ENCODE measurements at regions not wholly inside any gene's neighbourhood (a gene's known extent, or its start where the extent isn't known, plus 50 kb on each side); places are given as distances from the start of the nearest gene placed in this dataset.
A peak's percentile ranks its signal among the peaks of the same experiment; 100 is the strongest.

- Histone ChIP-seq H3K4me3 (ENCODE audit: low read length) (no peak overlapping the region), H3K36me3 (ENCODE audit: control insufficient read depth, insufficient read depth, low read length) (no peaks in the 10 kb centered on the region), H3K4me1 (ENCODE audit: control insufficient read depth, insufficient read depth, low read length) (no peaks in the 10 kb centered on the region), H3K9me3 (ENCODE audit: control insufficient read depth, low read length) (no peaks in the 10 kb centered on the region), H3K27ac (ENCODE audit: low read depth, low read length) (no peak overlapping the region), H3K27me3 (ENCODE audit: control insufficient read depth, insufficient read depth, low read length, poor library complexity, severe bottlenecking) (peaks cover 24% of the 10 kb centered on the region), H3K9ac (ENCODE audit: extremely low read depth, low read length, poor library complexity, severe bottlenecking) (no peak overlapping the region)
- no peak overlapping the region for H3K27ac Mint-ChIP-seq
- no peak for DNase-seq
- H3K4me1 Mint-ChIP-seq = no peaks in the 10 kb centered on the region
- no peaks in the 10 kb centered on the region for H3K36me3 Mint-ChIP-seq (ENCODE audit: low read depth)
- peaks cover 51% of the 10 kb centered on the region for H3K27me3 Mint-ChIP-seq (ENCODE audit: insufficient read depth)
- WGBS, 2 experiments (ENCODE audit: insufficient coverage in 1 of 2, insufficient read length in 1 of 2) = 67 to 84% methylated on average over 2 of the region's 2 CpGs
- no peak overlapping the region for H3K4me3 Mint-ChIP-seq
- TF ChIP-seq CTCF (conservative IDR thresholded peaks at IDR 0.05) = no peak
- peaks cover 2% of the 10 kb centered on the region for H3K9me3 Mint-ChIP-seq
These were observed 69.1 kb downstream of the GCC1 start for GRCh38 chr7:127516320-127516719.

DNA sequence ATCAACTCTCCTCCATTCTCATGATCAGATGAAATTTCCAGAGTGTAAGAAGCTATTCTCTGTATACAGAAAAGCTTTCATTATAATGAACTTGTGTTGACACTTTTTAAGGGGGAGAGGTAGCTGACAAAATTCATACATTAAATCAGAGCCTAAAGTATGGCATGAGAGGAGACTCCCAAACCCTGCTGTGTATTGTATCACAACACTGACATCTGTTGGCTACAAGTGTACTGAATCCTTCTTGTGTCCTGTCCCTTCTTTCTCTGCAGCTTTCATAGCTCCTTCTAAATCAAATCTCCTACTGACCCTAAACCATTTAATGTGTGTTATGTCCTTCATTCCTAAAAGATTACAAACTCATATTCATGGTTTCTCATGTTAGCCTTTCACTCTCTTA, 70.9 kb downstream of the GCC1 start:
- Mint-ChIP-seq H3K4me1 (no peaks in the 10 kb centered on the region), H3K27ac (no peak overlapping the region), H3K27me3 (ENCODE audit: insufficient read depth) (peaks cover 58% of the 10 kb centered on the region), H3K9me3 (no peaks in the 10 kb centered on the region), H3K36me3 (ENCODE audit: low read depth) (no peaks in the 10 kb centered on the region), H3K4me3 (no peak overlapping the region)
- Histone ChIP-seq H3K4me1 (ENCODE audit: control insufficient read depth, insufficient read depth, low read length) (no peaks in the 10 kb centered on the region), H3K27me3 (ENCODE audit: control insufficient read depth, insufficient read depth, low read length, poor library complexity, severe bottlenecking) (peaks cover 24% of the 10 kb centered on the region), H3K9ac (ENCODE audit: extremely low read depth, low read length, poor library complexity, severe bottlenecking) (no peak overlapping the region), H3K4me3 (ENCODE audit: low read length) (no peak overlapping the region), H3K9me3 (ENCODE audit: control insufficient read depth, low read length) (no peaks in the 10 kb centered on the region), H3K36me3 (ENCODE audit: control insufficient read depth, insufficient read depth, low read length) (no peaks in the 10 kb centered on the region), H3K27ac (ENCODE audit: low read depth, low read length) (no peak overlapping the region)
- DNase-seq = no peak
- TF ChIP-seq CTCF (conservative IDR thresholded peaks at IDR 0.05) = peak; percentile 65

DNA sequence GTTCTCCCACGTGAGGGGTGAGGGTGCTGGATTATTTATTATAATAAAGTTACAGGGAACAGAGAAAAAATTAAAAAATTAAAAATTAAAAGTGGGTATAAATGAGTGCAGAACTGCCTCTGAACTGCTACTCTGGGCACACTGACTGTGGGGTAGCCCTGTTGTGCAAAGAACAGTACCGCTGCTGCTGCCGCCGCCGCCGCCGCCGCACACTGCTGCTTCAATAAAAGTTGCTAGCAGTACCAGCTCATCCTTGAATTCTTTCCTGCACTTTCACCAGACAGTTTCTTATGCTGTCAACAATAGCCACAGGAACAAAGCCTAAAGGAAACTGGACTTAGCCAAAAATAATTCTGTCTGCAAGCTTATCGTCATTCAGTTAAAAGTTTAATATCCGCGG, 72.1 kb downstream of the GCC1 start:
- peaks cover 57% of the 10 kb centered on the region for H3K27me3 Mint-ChIP-seq (ENCODE audit: insufficient read depth)
- no peaks in the 10 kb centered on the region for H3K9me3 Mint-ChIP-seq
- Histone ChIP-seq H3K27ac (ENCODE audit: low read depth, low read length) (no peak overlapping the region), H3K9me3 (ENCODE audit: control insufficient read depth, low read length) (no peaks in the 10 kb centered on the region), H3K27me3 (ENCODE audit: control insufficient read depth, insufficient read depth, low read length, poor library complexity, severe bottlenecking) (peaks cover 32% of the 10 kb centered on the region), H3K4me1 (ENCODE audit: control insufficient read depth, insufficient read depth, low read length) (no peaks in the 10 kb centered on the region), H3K36me3 (ENCODE audit: control insufficient read depth, insufficient read depth, low read length) (no peaks in the 10 kb centered on the region), H3K9ac (ENCODE audit: extremely low read depth, low read length, poor library complexity, severe bottlenecking) (no peak overlapping the region), H3K4me3 (ENCODE audit: low read length) (no peak overlapping the region)
- TF ChIP-seq CTCF (conservative IDR thresholded peaks at IDR 0.05) = no peak
- H3K36me3 Mint-ChIP-seq (ENCODE audit: low read depth) = no peaks in the 10 kb centered on the region
- H3K27ac Mint-ChIP-seq = no peak overlapping the region
- 91 to 95% methylated on average over 10 to 11 of the region's 11 CpGs for WGBS, 2 experiments (ENCODE audit: insufficient coverage in 1 of 2, insufficient read length in 1 of 2)
- no peaks in the 10 kb centered on the region for H3K4me1 Mint-ChIP-seq
- no peak for DNase-seq
- no peak overlapping the region for H3K4me3 Mint-ChIP-seq
